DOHH2 (cell line): ENCODE measurements at regions not wholly inside any gene's neighbourhood (a gene's known extent, or its start where the extent isn't known, plus 50 kb on each side); places are given as distances from the start of the nearest gene placed in this dataset.

ENCODE experiments used
- CTCF ChIP-seq: fragments of 200-600 bp; sonication (generic); IDR thresholded peaks from one replicate; pipeline ENCODE4 v1.5.1; 2014; ENCODE audit warnings: antibody characterized with exemption, mild to moderate bottlenecking, low read depth, low read length; ENCODE audit not compliant: poor library complexity, severe bottlenecking
- EZH2phosphoT487 ChIP-seq: fragments of 200-600 bp; sonication (generic); IDR thresholded peaks from 2 replicates; pipeline ENCODE4 v1.6.1; 2017; ENCODE audit warnings: borderline replicate concordance, mild to moderate bottlenecking, antibody characterized with exemption, low read length, moderate library complexity, mixed read lengths

- no peak for TF ChIP-seq CTCF
- no peak for TF ChIP-seq EZH2phosphoT487
These were observed 297.3 kb downstream of the IKZF2 start for GRCh38 chr2:212854116-212854515.
